ENCODE measurements at regions not wholly inside any gene's neighbourhood (a gene's known extent, or its start where the extent isn't known, plus 50 kb on each side); places are given as distances from the start of the nearest gene placed in this dataset.

DNA sequence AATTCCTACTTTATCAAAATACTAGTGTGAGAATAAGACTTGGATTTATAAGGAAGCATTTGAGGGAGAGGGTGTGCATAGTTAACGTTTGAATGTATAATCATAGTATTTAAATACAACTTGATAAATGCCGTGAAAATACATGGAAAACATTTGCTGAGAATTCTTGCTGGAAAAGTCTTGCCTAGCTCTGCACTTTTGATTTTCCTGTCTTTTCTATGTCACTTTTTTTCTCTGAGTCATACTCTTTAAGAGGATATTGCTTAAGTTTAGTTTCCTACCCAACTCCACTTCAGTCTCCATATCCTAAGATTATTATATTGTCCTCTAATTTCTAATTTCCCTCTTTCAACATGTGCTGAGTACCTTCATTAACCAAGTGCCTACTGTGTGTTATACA is 616.6 kb upstream of the SEMA6A start:
- Mint-ChIP-seq H3K4me3 (no peak overlapping the region), H3K9me3 (no peaks in the 10 kb centered on the region), H3K27ac (ENCODE audit: unreplicated experiment) (no peak overlapping the region), H3K36me3 (ENCODE audit: low read depth) (peaks cover 2% of the 10 kb centered on the region), H3K27me3 (ENCODE audit: low read depth) (no peaks in the 10 kb centered on the region), H3K4me1 (no peaks in the 10 kb centered on the region)
- no peak for DNase-seq (ENCODE audit: low read depth, low spot score)
- TF ChIP-seq, protein P1, sequence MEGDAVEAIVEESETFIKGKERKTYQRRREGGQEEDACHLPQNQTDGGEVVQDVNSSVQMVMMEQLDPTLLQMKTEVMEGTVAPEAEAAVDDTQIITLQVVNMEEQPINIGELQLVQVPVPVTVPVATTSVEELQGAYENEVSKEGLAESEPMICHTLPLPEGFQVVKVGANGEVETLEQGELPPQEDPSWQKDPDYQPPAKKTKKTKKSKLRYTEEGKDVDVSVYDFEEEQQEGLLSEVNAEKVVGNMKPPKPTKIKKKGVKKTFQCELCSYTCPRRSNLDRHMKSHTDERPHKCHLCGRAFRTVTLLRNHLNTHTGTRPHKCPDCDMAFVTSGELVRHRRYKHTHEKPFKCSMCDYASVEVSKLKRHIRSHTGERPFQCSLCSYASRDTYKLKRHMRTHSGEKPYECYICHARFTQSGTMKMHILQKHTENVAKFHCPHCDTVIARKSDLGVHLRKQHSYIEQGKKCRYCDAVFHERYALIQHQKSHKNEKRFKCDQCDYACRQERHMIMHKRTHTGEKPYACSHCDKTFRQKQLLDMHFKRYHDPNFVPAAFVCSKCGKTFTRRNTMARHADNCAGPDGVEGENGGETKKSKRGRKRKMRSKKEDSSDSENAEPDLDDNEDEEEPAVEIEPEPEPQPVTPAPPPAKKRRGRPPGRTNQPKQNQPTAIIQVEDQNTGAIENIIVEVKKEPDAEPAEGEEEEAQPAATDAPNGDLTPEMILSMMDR (conservative IDR thresholded peaks at IDR 0.05): no peak

DNA sequence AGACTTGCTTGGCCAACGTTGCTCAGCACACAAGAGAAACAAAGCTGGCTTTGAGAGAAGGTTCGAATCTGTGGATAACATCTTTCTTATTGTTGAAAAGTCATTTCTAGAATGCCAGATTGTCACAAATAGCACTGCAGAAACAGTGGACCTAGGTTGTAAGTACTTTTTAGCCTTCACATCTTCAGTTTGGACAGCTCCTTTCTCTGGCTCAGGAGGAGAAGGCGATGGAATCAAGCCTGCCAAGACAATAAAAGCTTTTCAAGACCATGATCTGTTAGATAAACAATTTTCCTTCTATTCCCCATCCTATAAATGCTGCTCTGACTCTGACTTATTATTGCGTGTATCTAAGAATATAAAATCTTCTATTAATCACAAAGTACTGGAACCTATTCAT is 615.2 kb upstream of the SEMA6A start:
- no peak overlapping the region for H3K4me3 Mint-ChIP-seq

DNA sequence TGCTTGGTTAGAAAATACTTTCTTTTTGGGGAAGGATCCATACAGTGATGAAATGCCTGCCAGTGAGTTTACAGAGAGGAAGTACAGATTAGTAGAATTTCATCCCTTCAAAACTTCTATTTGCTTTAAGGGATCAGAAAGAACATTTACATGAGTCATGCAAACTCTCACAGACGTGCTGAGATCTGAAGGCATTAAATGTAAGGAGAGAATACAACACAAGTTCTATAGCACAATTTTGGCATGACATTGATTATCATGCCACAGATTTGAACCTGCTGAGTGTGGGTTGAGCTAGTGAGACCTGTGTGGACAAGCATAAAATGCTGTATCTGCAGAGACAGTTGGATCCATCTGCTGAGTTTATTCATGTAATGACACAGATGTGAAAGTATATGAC is 613.6 kb upstream of the SEMA6A start:
- H3K4me3 Mint-ChIP-seq: no peak overlapping the region
- no peaks in the 10 kb centered on the region for H3K27me3 Mint-ChIP-seq (ENCODE audit: low read depth)
- no peak for DNase-seq (ENCODE audit: low read depth, low spot score)
- H3K9me3 Mint-ChIP-seq: peaks cover 4% of the 10 kb centered on the region
- peaks cover 5% of the 10 kb centered on the region for H3K36me3 Mint-ChIP-seq (ENCODE audit: low read depth)
- TF ChIP-seq, protein P1 (conservative IDR thresholded peaks at IDR 0.05): no peak
- H3K4me1 Mint-ChIP-seq: peaks cover 13% of the 10 kb centered on the region
- H3K27ac Mint-ChIP-seq (ENCODE audit: unreplicated experiment): no peak overlapping the region

More for the DNA sequence above, 615.2 kb upstream of the SEMA6A start:
- Mint-ChIP-seq H3K27me3 (ENCODE audit: low read depth) (no peaks in the 10 kb centered on the region), H3K9me3 (no peaks in the 10 kb centered on the region), H3K27ac (ENCODE audit: unreplicated experiment) (no peak overlapping the region), H3K36me3 (ENCODE audit: low read depth) (peaks cover 2% of the 10 kb centered on the region), H3K4me1 (peaks cover 13% of the 10 kb centered on the region)
- no peak for DNase-seq (ENCODE audit: low read depth, low spot score)
- TF ChIP-seq, protein P1 (conservative IDR thresholded peaks at IDR 0.05): no peak

DNA sequence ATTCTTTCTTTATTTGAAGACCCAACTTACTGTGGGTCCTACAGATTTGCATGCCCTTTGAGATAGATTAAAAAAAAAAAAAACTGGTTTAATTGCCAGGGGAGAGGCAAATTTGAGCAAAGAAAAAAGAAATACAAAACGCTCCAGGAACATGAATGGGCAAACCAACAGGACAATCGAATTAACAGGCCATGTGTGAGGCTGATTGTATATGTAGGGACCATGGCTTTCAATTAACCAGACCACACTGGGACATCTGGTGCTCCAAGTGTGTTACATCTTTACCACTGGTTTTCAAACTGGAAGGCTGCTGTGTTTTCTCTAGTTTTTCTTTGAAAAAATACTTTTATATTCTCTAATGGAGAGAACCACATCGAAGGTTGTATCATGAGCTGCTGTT is 612.1 kb upstream of the SEMA6A start:
- peaks cover 4% of the 10 kb centered on the region for H3K9me3 Mint-ChIP-seq
- H3K36me3 Mint-ChIP-seq (ENCODE audit: low read depth): peaks cover 5% of the 10 kb centered on the region
- H3K27ac Mint-ChIP-seq (ENCODE audit: unreplicated experiment): no peak overlapping the region
- no peak overlapping the region for H3K4me3 Mint-ChIP-seq
- no peak for DNase-seq (ENCODE audit: low read depth, low spot score)
- no peaks in the 10 kb centered on the region for H3K27me3 Mint-ChIP-seq (ENCODE audit: low read depth)
- H3K4me1 Mint-ChIP-seq: peaks cover 13% of the 10 kb centered on the region
- TF ChIP-seq, protein P1 (conservative IDR thresholded peaks at IDR 0.05): no peak

DNA sequence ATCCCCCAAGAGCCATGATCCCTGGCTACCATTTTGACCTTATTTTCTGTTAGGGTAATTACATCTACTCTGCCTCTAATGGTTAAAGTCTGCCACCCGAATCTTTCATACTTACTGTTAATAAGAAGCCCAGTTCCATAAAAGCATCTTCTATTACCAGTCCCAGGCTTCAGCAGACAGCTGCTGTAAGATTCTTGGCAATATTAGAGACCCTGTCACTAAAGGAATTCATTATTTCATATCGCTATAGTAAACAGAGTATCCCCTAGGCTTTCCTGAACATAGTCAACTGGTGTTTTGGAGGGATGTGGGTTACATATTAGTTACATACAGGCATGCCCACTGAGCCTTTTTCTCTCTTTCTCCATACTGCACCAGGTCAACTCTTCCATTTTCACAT is 608.7 kb upstream of the SEMA6A start:
- Mint-ChIP-seq H3K4me1 (peaks cover 13% of the 10 kb centered on the region), H3K9me3 (peaks cover 7% of the 10 kb centered on the region), H3K27me3 (ENCODE audit: low read depth) (no peaks in the 10 kb centered on the region), H3K4me3 (no peak overlapping the region), H3K36me3 (ENCODE audit: low read depth) (peaks cover 5% of the 10 kb centered on the region), H3K27ac (ENCODE audit: unreplicated experiment) (no peak overlapping the region)
- no peak for DNase-seq (ENCODE audit: low read depth, low spot score)
- TF ChIP-seq, protein P1 (conservative IDR thresholded peaks at IDR 0.05): no peak

DNA sequence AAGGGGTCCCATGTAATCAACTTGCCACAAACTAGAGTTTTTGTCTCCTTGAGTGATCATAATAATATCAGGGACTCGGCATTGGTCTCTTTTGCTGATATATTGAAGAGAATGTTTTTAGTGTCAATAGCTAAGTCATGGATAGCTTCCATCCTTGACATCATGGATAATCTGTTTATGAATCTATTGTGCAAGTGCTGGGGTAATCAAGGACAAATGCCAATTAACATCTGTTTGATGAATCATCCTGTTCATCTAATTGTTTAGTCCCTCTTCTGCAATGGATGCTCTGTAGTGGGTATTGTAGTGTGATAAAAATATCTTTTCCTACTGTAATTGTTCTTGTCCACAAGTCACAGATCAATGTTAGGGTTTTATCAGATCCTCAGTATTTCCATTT is 607.5 kb upstream of the SEMA6A start:
- H3K4me3 Mint-ChIP-seq: no peak overlapping the region
- TF ChIP-seq, protein P1 (conservative IDR thresholded peaks at IDR 0.05): no peak
- no peaks in the 10 kb centered on the region for H3K27me3 Mint-ChIP-seq (ENCODE audit: low read depth)
- DNase-seq (ENCODE audit: low read depth, low spot score): no peak
- H3K9me3 Mint-ChIP-seq: peaks cover 7% of the 10 kb centered on the region
- no peak overlapping the region for H3K27ac Mint-ChIP-seq (ENCODE audit: unreplicated experiment)
- peaks cover 17% of the 10 kb centered on the region for H3K4me1 Mint-ChIP-seq
- peaks cover 5% of the 10 kb centered on the region for H3K36me3 Mint-ChIP-seq (ENCODE audit: low read depth)

Data from neural crest cell (in vitro differentiated cells).